MCF 10A (cell line): ENCODE measurements at regions not wholly inside any gene's neighbourhood (a gene's known extent, or its start where the extent isn't known, plus 50 kb on each side); places are given as distances from the start of the nearest gene placed in this dataset.

Experiments used
- BruUV-seq: library from RNA; stranded (reverse); fragments of 400-500 nt; replicated peaks from 2 replicates; lab custom pipeline; 2021; lab: Mats Ljungman, UMichigan
- CTCF ChIA-PET: fragments of 300-600 bp; sonication (Branson Sonifier 250); formaldehyde crosslinking; extraction: SDS; loops from one replicate; lab custom pipeline; 2021; ENCODE audit warnings: antibody characterized with exemption, inconsistent platforms; lab: Yijun Ruan, JAX
- POLR2A ChIA-PET: fragments of 300-600, 350-650 bp; sonication (Branson Sonifier 250); formaldehyde crosslinking; extraction: SDS; loops from one replicate; lab custom pipeline; 2020; ENCODE audit warnings: antibody characterized with exemption, inconsistent platforms; lab: Yijun Ruan, JAX
- DNase-seq: peaks from one replicate; pipeline ENCODE4 v3.0.0-alpha.2; 2018; ENCODE audit not compliant: unreplicated experiment
- H3K27ac Mint-ChIP-seq: one replicate; pipeline ENCODE4 v1.8.0; 2022; ENCODE audit warnings: mild to moderate bottlenecking, low read depth, mixed read lengths; ENCODE audit not compliant: unreplicated experiment
- H3K27me3 Mint-ChIP-seq: one replicate; pipeline ENCODE4 v1.8.0; 2022; ENCODE audit warnings: mixed read lengths; ENCODE audit not compliant: insufficient read depth, unreplicated experiment
- H3K36me3 Mint-ChIP-seq: one replicate; pipeline ENCODE4 v1.8.0; 2022; ENCODE audit warnings: mild to moderate bottlenecking, moderate library complexity, mixed read lengths; ENCODE audit not compliant: insufficient read depth, unreplicated experiment
- H3K4me1 Mint-ChIP-seq: one replicate; pipeline ENCODE4 v1.8.0; 2022; ENCODE audit warnings: mixed read lengths; ENCODE audit not compliant: insufficient read depth, unreplicated experiment
- H3K4me3 Mint-ChIP-seq: one replicate; pipeline ENCODE4 v1.8.0; 2022; ENCODE audit warnings: mild to moderate bottlenecking, moderate library complexity, mixed read lengths; ENCODE audit not compliant: unreplicated experiment
- H3K9me3 Mint-ChIP-seq: one replicate; pipeline ENCODE4 v1.8.0; 2022; ENCODE audit warnings: mixed read lengths; ENCODE audit not compliant: unreplicated experiment
- CTCF ChIP-seq: fragments of 200-600 bp; IDR thresholded peaks from one replicate; pipeline ENCODE4 v1.8.0; 2022; ENCODE audit warnings: antibody characterized with exemption, mild to moderate bottlenecking; ENCODE audit not compliant: unreplicated experiment
- intact Hi-C: fragments of 100-400 bp; cut with micrococcal nuclease; formaldehyde crosslinking; loops from 2 replicates; pipeline ENCODE4 v1.14.1; 2022

GRCh38 chr16:73448970-73449369, 401.0 kb upstream of the ZFHX3 start:
- ChIA-PET CTCF (interaction anchor here (0.6 kb wide), 2 partner anchors 133 to 150 kb away, joined by 3 read pairs; no protein-coding TSS in a partner anchor), POLR2A (no interaction called here)
- Mint-ChIP-seq H3K4me1 (no peaks in the 10 kb centered on the region), H3K27ac (no peak overlapping the region), H3K4me3 (no peak overlapping the region), H3K27me3 (peaks cover 50% of the 10 kb centered on the region), H3K36me3 (no peaks in the 10 kb centered on the region), H3K9me3 (peaks cover 8% of the 10 kb centered on the region)
- no peak for TF ChIP-seq CTCF
- no peak for DNase-seq
- no TSS peak for BruUV-seq
- intact Hi-C loops = no loop called here

GRCh38 chr16:73447846-73448245, 399.9 kb upstream of the ZFHX3 start:
- ChIA-PET CTCF (no interaction called here), POLR2A (no interaction called here)
- intact Hi-C loops = no loop called here
- no TSS peak for BruUV-seq
- Mint-ChIP-seq H3K27me3 (peaks cover 50% of the 10 kb centered on the region), H3K4me3 (no peak overlapping the region), H3K4me1 (no peaks in the 10 kb centered on the region), H3K36me3 (no peaks in the 10 kb centered on the region), H3K27ac (no peak overlapping the region), H3K9me3 (peaks cover 8% of the 10 kb centered on the region)
- DNase-seq = no peak
- TF ChIP-seq CTCF = no peak

- intact Hi-C loops = no loop called here
- H3K4me3 Mint-ChIP-seq = no peak overlapping the region
- H3K27me3 Mint-ChIP-seq = peaks cover 65% of the 10 kb centered on the region
- H3K9me3 Mint-ChIP-seq = no peaks in the 10 kb centered on the region
- H3K36me3 Mint-ChIP-seq = no peaks in the 10 kb centered on the region
- H3K27ac Mint-ChIP-seq = no peak overlapping the region
- CTCF ChIA-PET = no interaction called here
- no peaks in the 10 kb centered on the region for H3K4me1 Mint-ChIP-seq
- DNase-seq = no peak
- POLR2A ChIA-PET = no interaction called here
- no peak for TF ChIP-seq CTCF
- no TSS peak for BruUV-seq
Observed at GRCh38 chr16:73434621-73435020, 386.7 kb upstream of the ZFHX3 start.

- Mint-ChIP-seq H3K27ac (no peak overlapping the region), H3K4me1 (no peaks in the 10 kb centered on the region), H3K27me3 (peaks cover 64% of the 10 kb centered on the region), H3K36me3 (no peaks in the 10 kb centered on the region), H3K4me3 (no peak overlapping the region), H3K9me3 (no peaks in the 10 kb centered on the region)
- CTCF ChIA-PET = interaction anchor here (0.6 kb wide), 1 partner anchor 65 kb away, joined by 4 read pairs; no protein-coding TSS in a partner anchor
- BruUV-seq = no TSS peak
- no peak for DNase-seq
- POLR2A ChIA-PET = no interaction called here
- no peak for TF ChIP-seq CTCF
- intact Hi-C loops = no loop called here
Observed at GRCh38 chr16:73433731-73434307, 385.9 kb upstream of the ZFHX3 start.
